ENCODE measurements at regions not wholly inside any gene's neighbourhood (a gene's known extent, or its start where the extent isn't known, plus 50 kb on each side); places are given as distances from the start of the nearest gene placed in this dataset.

DNA sequence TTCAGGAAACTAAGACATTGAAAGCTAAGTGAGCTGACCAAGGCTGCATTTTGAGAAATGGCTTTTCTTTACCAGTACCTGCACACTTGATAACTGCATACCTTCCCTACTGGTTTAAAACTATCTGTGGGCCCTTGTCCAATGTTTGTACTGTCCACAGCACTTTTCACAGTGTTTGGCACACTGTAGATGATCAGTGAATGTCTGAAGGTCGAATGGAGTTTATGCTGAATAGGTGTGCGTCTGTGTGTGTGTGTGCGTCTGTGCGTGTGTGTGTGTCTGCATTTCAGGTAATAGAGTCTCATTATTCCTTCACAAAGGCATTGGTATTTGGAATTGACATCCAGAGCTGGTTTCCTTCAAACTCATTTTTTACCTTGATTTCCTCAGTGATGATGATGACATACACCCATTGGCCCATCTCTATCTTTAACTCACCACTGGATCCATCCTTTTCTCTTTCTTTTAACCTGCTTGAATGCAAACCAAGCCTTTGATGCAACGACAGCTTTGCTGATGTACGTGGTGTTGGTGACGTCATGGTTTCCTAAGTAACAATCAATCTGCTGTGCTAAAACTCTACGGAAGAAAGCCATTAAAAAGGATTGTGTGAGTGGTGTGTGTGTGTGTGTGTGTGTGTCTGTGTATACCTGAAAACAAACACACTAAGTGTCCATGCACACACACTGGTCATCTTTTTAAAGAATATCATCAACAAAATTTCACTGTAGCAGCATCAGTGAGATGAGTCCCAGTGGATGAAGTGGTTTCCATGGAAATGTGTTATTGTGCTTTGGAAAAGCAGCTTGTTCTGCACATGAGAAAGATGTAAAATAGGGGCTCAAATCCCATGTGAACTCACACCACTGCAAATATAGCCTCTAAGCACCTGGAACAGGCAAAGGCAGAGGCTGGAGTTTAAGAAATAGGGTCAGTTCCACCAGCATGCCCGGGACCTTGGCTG is 490.2 kb upstream of the B3GAT1 start:
- no peaks in the 10 kb centered on the region for H3K36me3 ChIP-seq
- H3K9me3 ChIP-seq: no peaks in the 10 kb centered on the region
- H3K27me3 ChIP-seq: peaks cover 0 to 46% (median 7%) of the 10 kb centered on the region in 4 donors
- TF ChIP-seq, protein P1, sequence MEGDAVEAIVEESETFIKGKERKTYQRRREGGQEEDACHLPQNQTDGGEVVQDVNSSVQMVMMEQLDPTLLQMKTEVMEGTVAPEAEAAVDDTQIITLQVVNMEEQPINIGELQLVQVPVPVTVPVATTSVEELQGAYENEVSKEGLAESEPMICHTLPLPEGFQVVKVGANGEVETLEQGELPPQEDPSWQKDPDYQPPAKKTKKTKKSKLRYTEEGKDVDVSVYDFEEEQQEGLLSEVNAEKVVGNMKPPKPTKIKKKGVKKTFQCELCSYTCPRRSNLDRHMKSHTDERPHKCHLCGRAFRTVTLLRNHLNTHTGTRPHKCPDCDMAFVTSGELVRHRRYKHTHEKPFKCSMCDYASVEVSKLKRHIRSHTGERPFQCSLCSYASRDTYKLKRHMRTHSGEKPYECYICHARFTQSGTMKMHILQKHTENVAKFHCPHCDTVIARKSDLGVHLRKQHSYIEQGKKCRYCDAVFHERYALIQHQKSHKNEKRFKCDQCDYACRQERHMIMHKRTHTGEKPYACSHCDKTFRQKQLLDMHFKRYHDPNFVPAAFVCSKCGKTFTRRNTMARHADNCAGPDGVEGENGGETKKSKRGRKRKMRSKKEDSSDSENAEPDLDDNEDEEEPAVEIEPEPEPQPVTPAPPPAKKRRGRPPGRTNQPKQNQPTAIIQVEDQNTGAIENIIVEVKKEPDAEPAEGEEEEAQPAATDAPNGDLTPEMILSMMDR (IDR thresholded peaks at IDR 0.05): no peak
- TF ChIP-seq POLR2AphosphoS5 (IDR thresholded peaks at IDR 0.05) (no peak), EP300 (IDR thresholded peaks at IDR 0.05) (no peak), POLR2A (IDR thresholded peaks at IDR 0.05; ENCODE audit: low read depth) (no peak)
- no peak overlapping the region for H3K27ac ChIP-seq (replicated peaks in 1 of 4)
- intact Hi-C loops (cut with DNase I): no loop called here
- H3K4me3 ChIP-seq: no peak overlapping the region
- peaks cover 0 to 14% (median 3%) of the 10 kb centered on the region in 4 donors for H3K4me1 ChIP-seq
- 79% methylated on average over 9 of the region's 9 CpGs for WGBS
- peak; percentile 72 for DNase-seq (ENCODE audit: extremely low spot score)

DNA sequence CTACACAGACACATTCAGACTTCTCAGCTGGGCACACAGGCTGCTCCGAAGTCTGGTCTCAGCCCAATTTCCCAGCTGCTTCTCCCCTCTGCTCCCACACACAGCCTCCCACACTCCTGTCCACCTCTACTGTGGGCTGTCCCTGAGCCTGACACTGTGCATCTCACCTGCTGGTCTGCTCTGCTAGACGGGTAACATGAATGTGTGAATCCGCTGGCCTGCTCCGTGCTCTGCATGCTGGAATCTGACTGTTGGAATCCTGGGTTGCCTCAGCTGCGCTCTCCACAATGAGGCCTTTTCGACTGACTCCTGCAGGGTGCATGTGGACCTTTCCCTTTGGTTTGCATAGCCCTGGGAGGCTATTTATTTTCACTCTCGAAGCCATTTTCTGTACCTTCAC is 489.5 kb upstream of the B3GAT1 start:
- intact Hi-C loops (cut with DNase I): no loop called here
- H3K4me1 ChIP-seq: peaks cover 0 to 14% (median 3%) of the 10 kb centered on the region in 4 donors
- TF ChIP-seq POLR2AphosphoS5 (IDR thresholded peaks at IDR 0.05): no peak
- TF ChIP-seq POLR2A (IDR thresholded peaks at IDR 0.05; ENCODE audit: low read depth): no peak
- TF ChIP-seq EP300 (IDR thresholded peaks at IDR 0.05): no peak
- no peak overlapping the region for H3K27ac ChIP-seq (replicated peaks in 1 of 4)
- H3K36me3 ChIP-seq: no peaks in the 10 kb centered on the region
- 69% methylated on average over 7 of the region's 7 CpGs for WGBS
- no peak overlapping the region for H3K4me3 ChIP-seq
- peaks cover 0 to 39% (median 7%) of the 10 kb centered on the region in 4 donors for H3K27me3 ChIP-seq
- peak; percentile 66 for DNase-seq (ENCODE audit: extremely low spot score)
- H3K9me3 ChIP-seq: no peaks in the 10 kb centered on the region

DNA sequence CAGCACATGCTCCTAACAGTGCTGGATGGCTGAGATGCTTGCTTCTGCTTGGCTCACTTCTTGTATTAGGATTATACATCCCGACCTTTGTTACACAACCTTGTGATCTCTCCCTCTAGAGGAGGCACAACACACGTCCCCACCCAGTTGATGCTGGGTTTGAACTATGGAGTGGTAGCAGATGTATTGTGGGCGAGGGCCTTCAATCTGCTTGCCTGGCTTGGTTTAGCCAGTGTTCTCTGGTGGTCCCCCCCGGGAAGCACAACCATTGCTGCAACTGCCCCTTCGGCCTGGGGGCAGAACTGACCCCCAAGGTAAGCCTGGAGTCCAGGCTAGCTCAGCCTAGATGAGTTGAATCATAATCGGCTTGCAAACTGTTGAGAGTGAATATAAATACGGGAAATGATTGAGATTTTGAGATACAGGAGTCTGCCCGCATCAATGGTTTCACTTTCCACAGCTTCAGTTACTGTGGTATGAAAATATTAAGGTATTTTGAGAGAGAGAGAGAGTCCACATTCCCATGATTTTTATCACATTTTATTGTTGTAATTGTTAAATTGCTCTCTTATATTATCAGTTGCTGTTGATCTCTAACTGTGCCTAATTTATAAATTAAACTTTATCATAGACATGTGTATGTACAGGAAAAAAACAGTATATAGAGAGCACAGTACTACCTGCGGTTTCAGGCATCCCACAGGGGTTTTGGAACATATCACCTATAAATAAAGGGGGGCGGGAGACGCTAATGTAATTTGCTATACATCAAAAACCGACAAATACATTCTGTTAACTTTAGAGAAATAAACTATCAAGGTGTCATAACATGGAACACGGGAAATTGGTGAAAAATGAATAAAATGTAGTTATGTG is 482.0 kb upstream of the B3GAT1 start:
- no peaks in the 10 kb centered on the region for H3K9me3 ChIP-seq
- H3K4me3 ChIP-seq: no peak overlapping the region
- H3K27ac ChIP-seq (replicated peaks in 1 of 4): no peak overlapping the region
- intact Hi-C loops (cut with DNase I): no loop called here
- TF ChIP-seq POLR2AphosphoS5 (IDR thresholded peaks at IDR 0.05) (no peak), POLR2A (IDR thresholded peaks at IDR 0.05; ENCODE audit: low read depth) (no peak), EP300 (IDR thresholded peaks at IDR 0.05) (no peak)
- TF ChIP-seq, protein P1 (IDR thresholded peaks at IDR 0.05): no peak
- H3K36me3 ChIP-seq: no peaks in the 10 kb centered on the region
- peak; percentile 88 for DNase-seq (ENCODE audit: extremely low spot score)
- H3K4me1 ChIP-seq: no peaks in the 10 kb centered on the region
- H3K27me3 ChIP-seq: peaks cover 0 to 7% (median 0%) of the 10 kb centered on the region in 4 donors
- WGBS: 78% methylated on average over 10 of the region's 13 CpGs

DNA sequence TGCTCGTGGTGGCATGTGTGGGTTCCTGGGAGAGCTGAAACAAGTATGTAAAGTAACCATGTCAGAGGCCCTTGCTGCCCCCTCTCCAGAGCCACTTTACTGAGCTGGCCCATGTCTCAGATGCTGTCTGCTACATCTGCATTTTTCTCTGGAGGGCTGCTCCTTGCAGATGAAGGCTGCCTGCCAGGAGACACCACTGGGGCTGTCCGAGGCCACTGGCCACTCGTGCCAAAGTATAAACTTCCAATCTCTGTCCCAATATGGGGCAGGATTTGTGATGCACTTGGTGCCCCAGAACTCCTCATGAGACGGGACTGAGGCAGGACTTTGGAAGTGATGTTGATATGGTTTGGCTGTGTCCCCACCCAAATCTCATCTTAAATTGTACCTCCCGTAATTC is 478.4 kb upstream of the B3GAT1 start:
- H3K36me3 ChIP-seq: no peaks in the 10 kb centered on the region
- no peak overlapping the region for H3K27ac ChIP-seq (replicated peaks in 1 of 4)
- DNase-seq (ENCODE audit: extremely low spot score): peak; percentile 80
- WGBS: 65% methylated on average over 5 of the region's 5 CpGs
- H3K27me3 ChIP-seq: peaks cover 0 to 41% (median 0%) of the 10 kb centered on the region in 4 donors
- TF ChIP-seq POLR2AphosphoS5 (IDR thresholded peaks at IDR 0.05) (no peak), EP300 (IDR thresholded peaks at IDR 0.05) (no peak), POLR2A (IDR thresholded peaks at IDR 0.05; ENCODE audit: low read depth) (no peak)
- TF ChIP-seq, protein P1 (IDR thresholded peaks at IDR 0.05): no peak
- H3K4me1 ChIP-seq: no peaks in the 10 kb centered on the region
- H3K4me3 ChIP-seq: no peak overlapping the region
- H3K9me3 ChIP-seq: no peaks in the 10 kb centered on the region
- intact Hi-C loops (cut with DNase I): no loop called here

DNA sequence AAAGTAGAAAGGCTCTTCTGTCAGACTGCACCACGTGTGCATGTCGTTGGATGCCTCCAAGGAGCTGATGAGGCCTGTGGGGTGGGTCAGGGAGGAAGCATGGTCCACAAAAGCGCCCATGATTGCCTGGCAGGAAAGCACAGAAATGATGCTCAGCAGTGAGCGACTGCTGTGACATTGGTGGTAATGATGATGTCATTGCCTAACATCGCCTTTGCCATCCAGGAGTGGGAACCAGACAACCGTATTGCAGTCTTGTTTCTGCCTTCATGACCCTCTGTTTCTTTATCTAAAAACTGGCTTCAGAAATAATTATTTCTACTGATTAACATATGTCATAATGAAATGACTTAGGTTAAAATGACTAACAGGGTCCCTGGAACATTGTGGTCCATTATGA is 477.8 kb upstream of the B3GAT1 start:
- no peak overlapping the region for H3K27ac ChIP-seq (replicated peaks in 1 of 4)
- no peak overlapping the region for H3K4me3 ChIP-seq
- 92% methylated on average over 6 of the region's 6 CpGs for WGBS
- H3K27me3 ChIP-seq: peaks cover 0 to 44% (median 0%) of the 10 kb centered on the region in 4 donors
- no peak for DNase-seq (ENCODE audit: extremely low spot score)
- H3K4me1 ChIP-seq: no peaks in the 10 kb centered on the region
- no peaks in the 10 kb centered on the region for H3K36me3 ChIP-seq
- intact Hi-C loops (cut with DNase I): no loop called here
- H3K9me3 ChIP-seq: no peaks in the 10 kb centered on the region
- TF ChIP-seq, protein P1 (IDR thresholded peaks at IDR 0.05): no peak
- no peak for TF ChIP-seq EP300 (IDR thresholded peaks at IDR 0.05)
- no peak for TF ChIP-seq POLR2AphosphoS5 (IDR thresholded peaks at IDR 0.05)
- TF ChIP-seq POLR2A (IDR thresholded peaks at IDR 0.05; ENCODE audit: low read depth): no peak

All from esophagus muscularis mucosa (tissue), 4 donors.